Activated naive CD4-positive, alpha-beta T cell (primary cell): ENCODE measurements at regions not wholly inside any gene's neighbourhood (a gene's known extent, or its start where the extent isn't known, plus 50 kb on each side); places are given as distances from the start of the nearest gene placed in this dataset.
A peak's percentile ranks its signal among the peaks of the same experiment; 100 is the strongest.
"Not testable (repeated sequence)": the region's sequence is repeated elsewhere in the genome, so short reads cannot be mapped to it uniquely, and the experiment has no call there.

Experiments
- DNase-seq, 4 experiments: peaks; one replicate each; lab custom pipeline; 2025; lab: John Stamatoyannopoulos, UW

GRCh38 chr4:9505341-9505740 is 61.1 kb downstream of the DEFB131A start:
- not testable (repeated sequence) for DNase-seq

- DNase-seq = not testable (repeated sequence)
Observed at GRCh38 chr4:9506672-9507071, 62.5 kb downstream of the DEFB131A start.

- not testable (repeated sequence) for DNase-seq
Observed at GRCh38 chr4:9512941-9513340, 68.7 kb downstream of the DEFB131A start.

GRCh38 chr4:9519631-9520030 is 75.4 kb downstream of the DEFB131A start:
- DNase-seq = not testable (repeated sequence)

GRCh38 chr4:9522903-9523302 is 78.7 kb downstream of the DEFB131A start:
- DNase-seq = not testable (repeated sequence)

GRCh38 chr4:9524406-9524805 is 80.2 kb downstream of the DEFB131A start:
- not testable (repeated sequence) for DNase-seq

- DNase-seq = peak; percentile 23 to 67 (median 50)
Observed at GRCh38 chr4:9532134-9532862, 88.1 kb downstream of the DEFB131A start.

GRCh38 chr4:9532863-9533192 is 88.6 kb downstream of the DEFB131A start:
- DNase-seq = not testable (repeated sequence)

- DNase-seq = not testable (repeated sequence)
Observed at GRCh38 chr4:9537101-9537500, 92.9 kb downstream of the DEFB131A start.

- not testable (repeated sequence) for DNase-seq
Observed at GRCh38 chr4:9539939-9540520, 95.8 kb downstream of the DEFB131A start.

- DNase-seq = not testable (repeated sequence)
Observed at GRCh38 chr4:9541388-9541915, 97.2 kb downstream of the DEFB131A start.

GRCh38 chr4:9544851-9545250 is 100.6 kb downstream of the DEFB131A start:
- not testable (repeated sequence) for DNase-seq

GRCh38 chr4:9547470-9547869 is 103.3 kb downstream of the DEFB131A start:
- DNase-seq = not testable (repeated sequence)

- not testable (repeated sequence) for DNase-seq
Observed at GRCh38 chr4:9556076-9556475, 111.9 kb downstream of the DEFB131A start.

- DNase-seq = not testable (repeated sequence)
Observed at GRCh38 chr4:9577869-9578268, 133.7 kb downstream of the DEFB131A start.

- DNase-seq = not testable (repeated sequence)
Observed at GRCh38 chr4:9582880-9583279, 138.7 kb downstream of the DEFB131A start.

GRCh38 chr4:9592010-9592409 is 147.8 kb downstream of the DEFB131A start:
- DNase-seq = no peak

GRCh38 chr4:9594948-9595347 is 150.7 kb downstream of the DEFB131A start:
- DNase-seq = no peak

GRCh38 chr4:9595531-9595930 is 151.3 kb downstream of the DEFB131A start:
- not testable (repeated sequence) for DNase-seq

- DNase-seq = no peak
Observed at GRCh38 chr4:9599266-9599665, 155.1 kb downstream of the DEFB131A start.

- DNase-seq = no peak
Observed at GRCh38 chr4:9600246-9600645, 156.0 kb downstream of the DEFB131A start.

- no peak for DNase-seq
Observed at GRCh38 chr4:9602389-9602914, 158.2 kb downstream of the DEFB131A start.
